HG03460 (cell line): ENCODE measurements at regions not wholly inside any gene's neighbourhood (a gene's known extent, or its start where the extent isn't known, plus 50 kb on each side); places are given as distances from the start of the nearest gene placed in this dataset.
"Not testable (repeated sequence)": the region's sequence is repeated elsewhere in the genome, so short reads cannot be mapped to it uniquely, and the experiment has no call there.

ENCODE experiments used
- ATAC-seq: cut with Tn5 transposase; IDR thresholded peaks from one replicate; pipeline ENCODE4 v1.9.1; 2021; ENCODE audit not compliant: unreplicated experiment

GRCh38 chr11:29119116-29119515, 897.7 kb downstream of the KCNA4 start:
- ATAC-seq, result no peak

- no peak for ATAC-seq
Measured at GRCh38 chr11:29100967-29101366, 915.9 kb downstream of the KCNA4 start.

GRCh38 chr11:29095821-29096220, 921.0 kb downstream of the KCNA4 start:
- ATAC-seq, result no peak

- no peak for ATAC-seq
Measured at GRCh38 chr11:29093416-29094120, 923.3 kb downstream of the KCNA4 start.

- ATAC-seq, result no peak
Measured at GRCh38 chr11:29087200-29087812, 929.5 kb downstream of the KCNA4 start.

- no peak for ATAC-seq
Measured at GRCh38 chr11:29075726-29076125, 941.1 kb downstream of the KCNA4 start.

- no peak for ATAC-seq
Measured at GRCh38 chr11:29063630-29064361, 953.0 kb downstream of the KCNA4 start.

- ATAC-seq, result no peak
Measured at GRCh38 chr11:29061452-29061851, 953.3 kb downstream of the METTL15 start.

GRCh38 chr11:29056487-29056886, 948.3 kb downstream of the METTL15 start:
- ATAC-seq, result not testable (repeated sequence)

- ATAC-seq, result no peak
Measured at GRCh38 chr11:29051935-29052334, 943.7 kb downstream of the METTL15 start.

- ATAC-seq, result not testable (repeated sequence)
Measured at GRCh38 chr11:29050962-29051361, 942.8 kb downstream of the METTL15 start.

- ATAC-seq, result no peak
Measured at GRCh38 chr11:29040489-29040888, 932.3 kb downstream of the METTL15 start.

- no peak for ATAC-seq
Measured at GRCh38 chr11:29032384-29033149, 924.4 kb downstream of the METTL15 start.

GRCh38 chr11:29029452-29029851, 921.3 kb downstream of the METTL15 start:
- ATAC-seq, result no peak

- no peak for ATAC-seq
Measured at GRCh38 chr11:29027436-29027835, 919.2 kb downstream of the METTL15 start.

- ATAC-seq, result no peak
Measured at GRCh38 chr11:29026286-29026685, 918.1 kb downstream of the METTL15 start.

GRCh38 chr11:29025001-29025400, 916.8 kb downstream of the METTL15 start:
- ATAC-seq, result no peak

GRCh38 chr11:29024386-29024785, 916.2 kb downstream of the METTL15 start:
- no peak for ATAC-seq

GRCh38 chr11:29023761-29024160, 915.6 kb downstream of the METTL15 start:
- no peak for ATAC-seq

GRCh38 chr11:29022676-29023075, 914.5 kb downstream of the METTL15 start:
- ATAC-seq, result no peak

GRCh38 chr11:29019960-29020683, 911.9 kb downstream of the METTL15 start:
- ATAC-seq, result no peak
